ENCODE measurements at regions not wholly inside any gene's neighbourhood (a gene's known extent, or its start where the extent isn't known, plus 50 kb on each side); places are given as distances from the start of the nearest gene placed in this dataset.
"Not testable (repeated sequence)": the region's sequence is repeated elsewhere in the genome, so short reads cannot be mapped to it uniquely, and the experiment has no call there.

- TF ChIP-seq CTCF, POLR2A, POLR2AphosphoS5 (IDR thresholded peaks at IDR 0.05): not testable (repeated sequence)
Measured at GRCh38 chr1:149307640-149308039, 167.2 kb upstream of the NBPF19 start.

Data from suprapubic skin (tissue), 4 donors.